Thoracic aorta (tissue), 2 donors: ENCODE measurements at regions not wholly inside any gene's neighbourhood (a gene's known extent, or its start where the extent isn't known, plus 50 kb on each side); places are given as distances from the start of the nearest gene placed in this dataset.

Experiments used
- ATAC-seq: fragments of 150-250 bp; one replicate; pipeline ENCODE4 v1.8.0; 2017; ENCODE audit warnings: low read depth; ENCODE audit not compliant: insufficient number of reproducible peaks, low FRiP score
- DNase-seq: peaks from one replicate; pipeline ENCODE4 v3.0.0-alpha.2; 2020; ENCODE audit warnings: low spot score
- H3K27ac ChIP-seq, 2 donors: fragments of 200-600 bp; sonication (generic); 1 replicate in 1 of 2; 2 replicates in 1 of 2; pipeline ENCODE4 v1.5.1; 2016; ENCODE audit warnings: mild to moderate bottlenecking in 2 of 2, moderate library complexity in 2 of 2
- H3K27me3 ChIP-seq: fragments of 200-600 bp; sonication (generic); replicated peaks from 2 replicates; pipeline ENCODE4 v1.6.0; 2016; ENCODE audit warnings: mild to moderate bottlenecking; ENCODE audit not compliant: insufficient read depth
- H3K36me3 ChIP-seq: fragments of 200-600 bp; sonication (generic); one replicate; pipeline ENCODE4 v1.5.1; 2016
- H3K4me1 ChIP-seq, 2 donors: fragments of 200-600 bp; sonication (generic); 1 replicate in 1 of 2; 2 replicates in 1 of 2; pipeline versions ENCODE4 v1.5.1 to v1.6.0; 2016; ENCODE audit warnings: low read depth in 2 of 2, mild to moderate bottlenecking in 1 of 2; ENCODE audit not compliant: control insufficient read depth in 1 of 2
- H3K4me3 ChIP-seq: fragments of 200-600 bp; sonication (generic); 2 replicates; pipeline ENCODE4 v1.5.1; 2016; ENCODE audit warnings: mild to moderate bottlenecking
- H3K9me3 ChIP-seq: fragments of 200-600 bp; sonication (generic); 2 replicates; pipeline ENCODE4 v1.5.1; 2016
- CTCF ChIP-seq: fragments of 200-600 bp; sonication (generic); IDR thresholded peaks from one replicate; pipeline ENCODE4 v1.5.1; 2019; ENCODE audit warnings: antibody characterized with exemption

GRCh38 chr6:147806697-147807096 is 298.2 kb downstream of the SAMD5 start:
- H3K4me3 ChIP-seq = no peak overlapping the region
- TF ChIP-seq CTCF = no peak
- DNase-seq (no peak), ATAC-seq (no peak)
- no peaks in the 10 kb centered on the region for H3K4me1 ChIP-seq
- no peaks in the 10 kb centered on the region for H3K36me3 ChIP-seq
- no peak overlapping the region for H3K27ac ChIP-seq
- H3K27me3 ChIP-seq = no peaks in the 10 kb centered on the region
- H3K9me3 ChIP-seq = peaks cover 7% of the 10 kb centered on the region

GRCh38 chr6:147808640-147809039 is 300.1 kb downstream of the SAMD5 start:
- H3K4me1 ChIP-seq = no peaks in the 10 kb centered on the region
- no peak for ATAC-seq
- no peak for TF ChIP-seq CTCF
- H3K36me3 ChIP-seq = no peaks in the 10 kb centered on the region
- H3K9me3 ChIP-seq = peaks cover 7% of the 10 kb centered on the region
- H3K27ac ChIP-seq = no peak overlapping the region
- H3K4me3 ChIP-seq = no peak overlapping the region
- no peaks in the 10 kb centered on the region for H3K27me3 ChIP-seq
- DNase-seq = no peak

- Histone ChIP-seq H3K27ac (no peak overlapping the region), H3K4me3 (no peak overlapping the region), H3K9me3 (no peaks in the 10 kb centered on the region), H3K36me3 (no peaks in the 10 kb centered on the region), H3K27me3 (no peaks in the 10 kb centered on the region), H3K4me1 (no peaks in the 10 kb centered on the region)
- no peak for DNase-seq
- no peak for TF ChIP-seq CTCF
- no peak for ATAC-seq
These were observed 303.6 kb downstream of the SAMD5 start for GRCh38 chr6:147811913-147812629.

GRCh38 chr6:147817042-147817689 is 308.7 kb downstream of the SAMD5 start:
- H3K27ac ChIP-seq = no peak overlapping the region
- no peaks in the 10 kb centered on the region for H3K9me3 ChIP-seq
- H3K36me3 ChIP-seq = no peaks in the 10 kb centered on the region
- H3K27me3 ChIP-seq = no peaks in the 10 kb centered on the region
- TF ChIP-seq CTCF = no peak
- no peak for ATAC-seq
- no peak overlapping the region for H3K4me3 ChIP-seq
- H3K4me1 ChIP-seq = no peaks in the 10 kb centered on the region
- DNase-seq = no peak

- H3K36me3 ChIP-seq = no peaks in the 10 kb centered on the region
- no peak for DNase-seq
- no peak overlapping the region for H3K27ac ChIP-seq
- TF ChIP-seq CTCF = no peak
- H3K9me3 ChIP-seq = no peaks in the 10 kb centered on the region
- no peaks in the 10 kb centered on the region for H3K27me3 ChIP-seq
- no peak for ATAC-seq
- no peaks in the 10 kb centered on the region for H3K4me1 ChIP-seq
- H3K4me3 ChIP-seq = no peak overlapping the region
These were observed 312.0 kb downstream of the SAMD5 start for GRCh38 chr6:147820520-147820919.
